GM18868 (cell line): ENCODE measurements at regions not wholly inside any gene's neighbourhood (a gene's known extent, or its start where the extent isn't known, plus 50 kb on each side); places are given as distances from the start of the nearest gene placed in this dataset.
A peak's percentile ranks its signal among the peaks of the same experiment; 100 is the strongest.

Experiments
- ATAC-seq: cut with Tn5 transposase; IDR thresholded peaks from one replicate; pipeline ENCODE4 v1.9.1; 2021; ENCODE audit warnings: mild to moderate bottlenecking, moderate library complexity; ENCODE audit not compliant: unreplicated experiment

GRCh38 chr11:115894176-115894575, 390.0 kb upstream of the CADM1 start:
- ATAC-seq, result no peak

GRCh38 chr11:115893461-115894099, 389.4 kb upstream of the CADM1 start:
- no peak for ATAC-seq

GRCh38 chr11:115892016-115892415, 387.8 kb upstream of the CADM1 start:
- ATAC-seq, result no peak

- no peak for ATAC-seq
These were observed 387.4 kb upstream of the CADM1 start for GRCh38 chr11:115891581-115891980.

GRCh38 chr11:115890500-115890899, 386.3 kb upstream of the CADM1 start:
- ATAC-seq, result peak; percentile 67

- ATAC-seq, result no peak
These were observed 385.5 kb upstream of the CADM1 start for GRCh38 chr11:115889712-115890111.

GRCh38 chr11:115887727-115888126, 383.5 kb upstream of the CADM1 start:
- ATAC-seq, result no peak

- ATAC-seq, result no peak
These were observed 383.1 kb upstream of the CADM1 start for GRCh38 chr11:115887316-115887715.

- ATAC-seq, result no peak
These were observed 382.2 kb upstream of the CADM1 start for GRCh38 chr11:115886422-115886733.

- no peak for ATAC-seq
These were observed 381.6 kb upstream of the CADM1 start for GRCh38 chr11:115885535-115886421.

GRCh38 chr11:115884800-115885534, 380.8 kb upstream of the CADM1 start:
- ATAC-seq, result no peak

- peak; percentile 64 for ATAC-seq
These were observed 370.6 kb upstream of the CADM1 start for GRCh38 chr11:115874843-115875242.

- ATAC-seq, result no peak
These were observed 369.6 kb upstream of the CADM1 start for GRCh38 chr11:115873813-115874212.

GRCh38 chr11:115872416-115872815, 368.2 kb upstream of the CADM1 start:
- ATAC-seq, result no peak

- no peak for ATAC-seq
These were observed 367.0 kb upstream of the CADM1 start for GRCh38 chr11:115871161-115871760.

GRCh38 chr11:115869780-115870431, 365.7 kb upstream of the CADM1 start:
- peak; percentile 81 for ATAC-seq

GRCh38 chr11:115869131-115869530, 364.9 kb upstream of the CADM1 start:
- ATAC-seq, result no peak

- no peak for ATAC-seq
These were observed 356.0 kb upstream of the CADM1 start for GRCh38 chr11:115860246-115860645.

- ATAC-seq, result no peak
These were observed 344.4 kb upstream of the CADM1 start for GRCh38 chr11:115848611-115849010.

- no peak for ATAC-seq
These were observed 343.9 kb upstream of the CADM1 start for GRCh38 chr11:115848080-115848479.

GRCh38 chr11:115845872-115846271, 341.7 kb upstream of the CADM1 start:
- no peak for ATAC-seq
